ENCODE measurements at regions not wholly inside any gene's neighbourhood (a gene's known extent, or its start where the extent isn't known, plus 50 kb on each side); places are given as distances from the start of the nearest gene placed in this dataset.

GRCh38 chr2:206867006-206867405, 72.3 kb upstream of the CPO start:
- Histone ChIP-seq H3K4me3 (no peak overlapping the region), H3K9me3 (no peaks in the 10 kb centered on the region), H3K27me3 (no peaks in the 10 kb centered on the region), H3K36me3 (no peaks in the 10 kb centered on the region), H3K4me1 (peaks cover 0 to 6% (median 0%) of the 10 kb centered on the region in 12 donors), H3K27ac (no peak overlapping the region)
- intact Hi-C loops (cut with DNase I) = no loop called here
- WGBS, 4 donors = 75 to 88% (median 82%) methylated on average over 3 of the region's 3 CpGs
- DNase-seq = no peak
- ATAC-seq = no peak
- TF ChIP-seq CTCF (IDR thresholded peaks at IDR 0.05) = no peak
- TF ChIP-seq POLR2A (IDR thresholded peaks at IDR 0.05) = no peak

GRCh38 chr2:206869824-206870495, 69.4 kb upstream of the CPO start:
- Histone ChIP-seq H3K36me3 (no peaks in the 10 kb centered on the region), H3K27me3 (no peaks in the 10 kb centered on the region), H3K27ac (no peak overlapping the region), H3K4me1 (no peaks in the 10 kb centered on the region), H3K9me3 (no peaks in the 10 kb centered on the region), H3K4me3 (no peak overlapping the region)
- ATAC-seq (no peak), DNase-seq (no peak)
- WGBS, 4 donors = 77 to 88% (median 85%) methylated on average over 3 of the region's 3 CpGs
- TF ChIP-seq CTCF (IDR thresholded peaks at IDR 0.05) = no peak
- TF ChIP-seq POLR2A (IDR thresholded peaks at IDR 0.05) = no peak
- intact Hi-C loops (cut with DNase I) = no loop called here

GRCh38 chr2:206873423-206873822, 65.9 kb upstream of the CPO start:
- 3 to 10% (median 7%) methylated on average over 2 of the region's 2 CpGs for WGBS, 4 donors

GRCh38 chr2:206875701-206876100, 63.6 kb upstream of the CPO start:
- Histone ChIP-seq H3K27me3 (no peaks in the 10 kb centered on the region), H3K27ac (no peak overlapping the region), H3K4me1 (no peaks in the 10 kb centered on the region), H3K4me3 (no peak overlapping the region), H3K9me3 (no peaks in the 10 kb centered on the region), H3K36me3 (no peaks in the 10 kb centered on the region)
- ATAC-seq (no peak), DNase-seq (no peak)
- intact Hi-C loops (cut with DNase I) = no loop called here
- WGBS, 4 donors = 73 to 84% (median 77%) methylated on average over 2 of the region's 2 CpGs
- TF ChIP-seq POLR2A (IDR thresholded peaks at IDR 0.05) = no peak
- TF ChIP-seq CTCF (IDR thresholded peaks at IDR 0.05) = no peak

More at GRCh38 chr2:206873423-206873822, 65.9 kb upstream of the CPO start:
- H3K9me3 ChIP-seq = no peaks in the 10 kb centered on the region
- no peak for ATAC-seq
- no peaks in the 10 kb centered on the region for H3K36me3 ChIP-seq
- H3K4me1 ChIP-seq = no peaks in the 10 kb centered on the region
- DNase-seq = no peak
- H3K27ac ChIP-seq = no peak overlapping the region
- no peak overlapping the region for H3K4me3 ChIP-seq
- intact Hi-C loops (cut with DNase I) = no loop called here
- no peaks in the 10 kb centered on the region for H3K27me3 ChIP-seq
- TF ChIP-seq POLR2A (IDR thresholded peaks at IDR 0.05) (no peak), CTCF (IDR thresholded peaks at IDR 0.05) (no peak)
